Activated CD4-positive, alpha-beta T cell treated with anti-CD3 and anti-CD28 coated beads, Interleukin-2, Interleukin-6, amounts not matched to agents 100 ng/mL and 50 ng/mL, durations not matched to agents 16 hours and 8 hours (primary cell): ENCODE measurements at regions not wholly inside any gene's neighbourhood (a gene's known extent, or its start where the extent isn't known, plus 50 kb on each side); places are given as distances from the start of the nearest gene placed in this dataset.
A peak's percentile ranks its signal among the peaks of the same experiment; 100 is the strongest.

Source experiments
- DNase-seq: peaks from one replicate; pipeline ENCODE4 v3.0.0-alpha.2; 2020

DNA sequence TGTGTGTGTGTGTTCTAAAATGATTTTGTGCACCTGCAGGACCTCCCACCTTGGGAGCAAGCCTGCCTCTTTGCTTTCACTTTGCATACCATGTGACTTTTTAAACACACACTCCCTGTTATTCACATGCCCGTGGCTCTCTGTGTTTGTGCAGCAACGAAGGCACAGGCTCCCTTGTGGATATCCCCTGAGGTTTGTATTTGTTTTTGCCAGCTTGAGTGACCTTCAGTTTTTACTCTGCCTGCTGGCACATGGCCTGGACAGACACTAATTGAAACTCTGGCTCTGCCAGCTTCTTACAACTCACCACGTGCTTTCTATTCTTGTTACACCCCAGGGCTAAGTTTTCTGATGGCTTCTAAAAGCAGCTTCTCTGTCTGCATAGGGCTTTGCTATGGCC lies 885.8 kb downstream of the SH3BGRL start:
- DNase-seq = no peak

DNA sequence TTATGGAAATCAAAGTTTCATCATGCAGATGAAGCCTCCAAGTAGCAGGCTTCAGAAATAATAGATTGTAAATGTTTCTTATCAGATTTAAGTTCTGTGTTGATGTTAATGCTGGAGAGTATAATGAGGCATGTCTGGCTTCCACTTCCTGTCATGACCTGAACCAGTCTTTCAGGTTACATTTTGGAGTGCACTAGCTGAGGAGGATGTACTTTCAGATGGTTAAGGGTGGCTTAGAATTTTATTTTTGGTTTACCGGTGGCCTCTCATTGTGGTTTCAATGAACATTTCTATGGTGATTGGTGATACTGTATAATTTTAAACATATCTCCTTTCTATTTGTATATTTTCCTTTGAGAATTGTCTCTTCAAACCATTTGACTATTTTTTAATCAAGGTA lies 890.4 kb downstream of the SH3BGRL start:
- no peak for DNase-seq

GRCh38 chrX:82125103-82125502 lies 923.2 kb downstream of the SH3BGRL start:
- DNase-seq = no peak

GRCh38 chrX:82127228-82128123 lies 925.6 kb downstream of the SH3BGRL start:
- DNase-seq = peak; percentile 66

- DNase-seq = no peak
Measured at GRCh38 chrX:82134378-82134777, 932.5 kb downstream of the SH3BGRL start.

GRCh38 chrX:82141942-82142341 lies 940.0 kb downstream of the SH3BGRL start:
- DNase-seq = no peak

DNA sequence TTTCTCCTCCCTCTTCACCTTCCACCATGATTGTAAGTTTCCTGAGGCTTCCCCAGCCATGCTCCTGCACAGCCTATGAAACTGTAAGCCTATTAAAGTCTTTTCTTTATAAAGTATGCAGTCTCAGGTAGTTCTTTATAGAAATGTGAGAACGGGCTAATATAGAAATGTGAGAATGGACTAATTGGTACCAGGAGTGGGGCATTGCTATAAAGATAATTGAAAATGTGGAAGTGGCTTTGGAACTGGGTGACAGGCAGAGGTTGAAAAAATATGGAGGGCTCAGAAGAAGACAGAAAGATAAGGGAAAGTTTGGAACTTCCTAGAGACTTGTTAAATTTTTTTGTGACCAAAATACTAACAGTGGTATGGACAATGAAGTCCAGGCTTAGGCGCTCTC lies 959.3 kb downstream of the SH3BGRL start:
- DNase-seq = no peak

GRCh38 chrX:82163701-82164100 lies 961.8 kb downstream of the SH3BGRL start:
- DNase-seq = no peak

DNA sequence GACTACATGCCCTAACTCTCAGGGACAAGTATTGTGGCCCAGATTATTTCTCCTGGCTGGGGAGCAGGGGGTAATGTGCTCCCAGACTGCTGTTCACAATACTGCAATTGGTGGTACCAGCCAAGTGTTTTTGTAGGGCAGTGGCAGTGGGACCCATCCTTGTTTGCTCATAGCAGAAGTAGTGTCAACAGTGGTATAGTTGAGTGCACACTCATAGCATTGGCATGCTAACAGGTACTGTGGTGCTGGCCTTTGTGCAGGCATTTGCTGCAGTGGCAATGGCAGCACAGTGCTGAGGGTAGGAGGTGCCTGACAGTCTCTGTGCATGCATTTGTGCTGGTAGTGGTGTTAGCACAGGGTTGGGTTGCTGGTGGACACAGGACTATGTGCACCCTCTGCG lies 995.0 kb downstream of the SH3BGRL start:
- DNase-seq = no peak

DNA sequence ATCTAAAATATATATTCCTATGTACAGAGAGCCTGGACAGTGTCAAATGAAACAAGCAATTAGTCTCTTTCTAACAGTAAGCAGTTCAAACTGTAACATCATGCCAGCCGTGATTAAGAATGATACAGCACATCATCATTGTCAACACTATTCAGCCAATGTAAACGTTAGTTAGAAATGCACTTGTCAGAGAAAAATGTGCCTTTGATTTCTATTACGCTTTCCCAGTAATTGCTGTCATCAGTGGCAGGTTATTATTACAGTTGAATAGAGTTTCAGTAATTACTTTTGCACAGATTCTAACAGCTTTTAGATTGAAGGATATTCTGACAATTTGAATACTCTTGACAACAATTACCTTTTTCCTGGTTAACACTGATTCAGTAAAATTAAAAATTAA lies 1007.1 kb downstream of the SH3BGRL start:
- no peak for DNase-seq

- peak; percentile 40 for DNase-seq
Measured at GRCh38 chrX:82218361-82218760, 1016.5 kb downstream of the SH3BGRL start.

DNA sequence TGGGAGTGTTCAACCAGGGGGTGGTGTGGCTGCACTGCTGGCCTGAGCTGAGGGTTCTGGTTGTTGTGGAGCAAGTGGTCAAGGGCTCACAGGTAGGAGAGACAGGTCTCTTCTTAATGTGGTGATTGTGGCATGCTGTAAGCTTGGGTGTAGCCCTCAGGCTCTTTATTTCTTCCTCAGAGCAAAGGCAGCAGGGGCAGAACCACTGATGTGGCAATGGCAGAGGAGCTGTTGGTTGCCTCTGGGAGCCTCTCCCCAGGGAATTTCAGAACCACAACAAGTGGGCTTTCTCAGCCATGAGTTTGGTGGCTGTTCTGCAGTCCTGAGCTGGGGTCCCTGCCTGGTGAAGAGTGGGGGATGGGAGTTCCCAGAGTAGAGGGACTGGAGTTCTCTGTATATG lies 1017.2 kb downstream of the SH3BGRL start:
- DNase-seq = no peak

- no peak for DNase-seq
Measured at GRCh38 chrX:82224961-82225360, 1023.1 kb downstream of the SH3BGRL start.

DNA sequence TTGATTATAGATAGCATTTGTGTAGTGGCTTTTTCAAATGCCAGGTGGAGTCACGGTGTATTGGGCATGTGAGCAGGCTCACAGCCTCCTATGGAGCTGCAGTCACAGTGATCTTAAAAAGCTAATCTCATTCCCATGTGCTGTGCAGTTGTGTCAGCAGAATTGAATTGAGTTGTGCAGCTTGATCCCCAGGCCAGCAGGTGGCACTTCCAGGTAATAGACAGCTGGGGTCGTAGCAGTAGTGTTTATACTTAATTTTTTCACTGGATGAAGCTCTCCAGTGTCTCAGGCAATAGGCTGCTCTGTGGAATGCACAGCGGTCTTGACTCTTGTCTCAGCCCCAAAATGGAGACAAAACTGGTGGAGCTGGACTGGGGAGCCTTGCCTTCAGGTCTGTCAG lies 1028.1 kb downstream of the SH3BGRL start:
- peak; percentile 2 for DNase-seq

GRCh38 chrX:82232679-82233078 lies 1030.8 kb downstream of the SH3BGRL start:
- no peak for DNase-seq

DNA sequence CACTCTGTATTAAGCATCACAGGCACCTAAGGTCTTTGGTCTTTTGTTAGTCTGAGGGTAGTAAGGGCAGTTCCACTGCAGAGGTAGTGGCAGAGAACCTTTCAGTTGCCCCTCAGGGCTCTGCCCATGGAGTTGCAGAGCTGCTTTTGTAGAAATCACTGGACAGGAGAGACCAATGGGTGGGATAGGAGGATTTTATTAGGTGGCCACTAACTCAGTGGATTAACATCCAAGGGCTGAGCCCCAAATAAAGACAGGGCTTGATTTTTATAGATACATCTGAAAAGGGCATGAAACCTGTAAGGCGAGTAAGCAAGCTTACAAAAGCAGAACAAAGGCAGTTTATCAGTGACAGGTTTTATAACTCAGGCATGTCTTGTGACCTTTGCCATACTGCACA lies 1035.4 kb downstream of the SH3BGRL start:
- no peak for DNase-seq
